ENCODE measurements at regions not wholly inside any gene's neighbourhood (a gene's known extent, or its start where the extent isn't known, plus 50 kb on each side); places are given as distances from the start of the nearest gene placed in this dataset.

DNA sequence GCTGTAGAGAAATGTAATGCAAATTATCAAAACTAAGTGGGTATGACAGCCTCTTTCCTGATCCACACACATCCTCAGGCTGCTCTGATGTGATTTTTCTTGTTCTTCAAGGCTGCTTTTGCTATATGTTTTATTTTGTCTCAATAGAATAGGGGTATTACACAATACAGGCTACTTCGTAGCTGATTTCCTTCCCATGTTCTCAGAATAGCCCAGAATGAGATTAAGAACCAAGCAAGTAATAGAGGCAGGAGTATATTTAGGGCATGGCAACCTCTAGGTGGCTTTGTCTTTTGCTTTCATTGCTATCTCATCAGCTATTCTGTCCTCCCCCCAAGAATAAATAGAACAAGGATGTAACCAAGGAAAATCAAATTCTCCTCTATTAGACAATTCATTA is 241.8 kb downstream of the ALDH8A1 start:
- no peak for DNase-seq (ENCODE audit: low read depth in 2 of 2)

DNA sequence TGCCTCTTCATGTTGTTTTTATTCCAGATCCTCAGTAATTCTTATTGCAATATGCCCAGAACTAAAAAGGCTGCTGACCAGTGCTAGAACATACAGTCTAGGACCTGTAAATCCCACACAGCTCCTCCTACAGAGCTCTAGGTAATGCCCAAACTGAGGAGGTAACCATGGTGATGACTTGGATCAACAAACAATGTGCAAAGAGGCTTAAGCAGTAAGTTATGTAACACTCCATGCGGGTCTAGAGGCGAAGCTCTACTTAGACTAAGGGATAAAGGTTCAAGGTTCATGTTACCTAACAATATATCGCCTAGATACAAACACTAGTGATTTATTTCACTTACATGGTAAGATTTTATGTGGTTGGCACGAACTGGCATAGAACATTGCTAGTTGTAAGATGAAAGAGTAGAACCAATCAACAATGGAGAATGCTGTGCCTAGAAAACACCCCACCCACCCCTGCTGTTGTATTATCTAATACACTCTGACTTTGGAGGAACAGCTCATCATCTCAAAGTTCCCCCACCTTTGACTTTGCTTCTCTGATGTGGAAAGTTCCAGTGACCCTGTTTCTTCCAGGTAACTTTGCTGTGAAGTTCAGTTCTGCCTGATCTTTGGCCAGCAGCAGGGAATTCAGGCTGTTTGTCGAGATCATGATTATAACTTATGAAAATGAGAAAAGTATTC is 242.4 kb downstream of the ALDH8A1 start:
- DNase-seq (ENCODE audit: low read depth in 2 of 2): no peak

DNA sequence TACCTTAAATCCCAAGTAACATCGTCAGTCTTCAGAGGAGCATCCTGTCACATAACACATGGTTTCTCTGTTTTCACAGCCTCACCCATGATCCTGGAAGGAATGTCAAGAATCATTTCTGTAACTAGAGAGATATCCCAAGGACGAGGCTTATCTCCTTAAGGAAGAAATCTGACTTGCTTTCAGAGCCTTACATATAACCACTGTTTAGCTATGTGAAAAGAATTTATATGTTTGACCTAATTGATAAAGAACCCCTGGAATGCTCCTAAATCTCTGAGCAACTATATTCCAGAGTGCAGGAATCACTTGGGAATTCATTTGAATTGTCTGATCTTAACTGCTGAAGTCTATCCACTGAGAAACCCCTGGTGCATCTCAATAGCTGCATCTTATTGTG is 243.1 kb downstream of the ALDH8A1 start:
- no peak for DNase-seq (ENCODE audit: low read depth in 2 of 2)

DNA sequence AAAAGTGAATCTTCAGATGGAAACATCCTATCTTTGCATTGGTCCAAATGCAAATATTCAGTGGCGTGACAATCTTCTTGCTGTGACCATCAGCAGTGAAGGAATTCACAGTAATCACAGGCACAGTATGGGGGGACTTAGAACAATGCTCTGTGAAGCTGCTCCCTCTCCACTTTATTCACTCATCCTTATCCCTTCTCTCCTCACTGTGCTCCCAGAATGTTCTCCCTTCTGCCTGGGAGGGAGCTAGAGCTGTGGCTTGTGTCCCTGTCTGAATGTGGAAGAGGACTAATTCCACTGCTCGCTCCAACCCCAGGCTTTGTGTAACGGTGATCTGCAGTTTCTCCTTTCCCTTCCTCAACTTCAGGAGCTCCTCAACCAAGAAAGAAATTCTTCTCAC is 243.7 kb downstream of the ALDH8A1 start:
- DNase-seq (ENCODE audit: low read depth in 2 of 2): no peak

DNA sequence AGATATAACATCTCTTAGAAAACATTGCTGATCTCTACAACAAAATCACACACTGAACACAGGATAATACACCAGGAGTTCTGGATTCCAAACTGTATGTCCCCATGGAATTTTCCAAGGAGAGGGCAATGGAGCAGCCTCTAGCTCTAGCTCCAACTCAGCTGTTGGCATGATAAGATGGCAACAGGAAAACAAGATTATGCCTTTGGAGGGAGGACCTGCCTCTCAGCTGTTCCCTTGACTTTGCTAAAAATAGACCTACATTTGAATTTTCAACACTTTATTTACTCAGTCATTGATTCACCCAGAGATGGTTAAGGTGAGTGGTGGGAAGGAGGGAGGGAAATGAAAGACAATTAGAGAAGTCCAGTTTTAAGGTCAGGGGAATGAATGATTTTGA is 246.7 kb downstream of the ALDH8A1 start:
- no peak for DNase-seq (ENCODE audit: low read depth in 2 of 2)

DNA sequence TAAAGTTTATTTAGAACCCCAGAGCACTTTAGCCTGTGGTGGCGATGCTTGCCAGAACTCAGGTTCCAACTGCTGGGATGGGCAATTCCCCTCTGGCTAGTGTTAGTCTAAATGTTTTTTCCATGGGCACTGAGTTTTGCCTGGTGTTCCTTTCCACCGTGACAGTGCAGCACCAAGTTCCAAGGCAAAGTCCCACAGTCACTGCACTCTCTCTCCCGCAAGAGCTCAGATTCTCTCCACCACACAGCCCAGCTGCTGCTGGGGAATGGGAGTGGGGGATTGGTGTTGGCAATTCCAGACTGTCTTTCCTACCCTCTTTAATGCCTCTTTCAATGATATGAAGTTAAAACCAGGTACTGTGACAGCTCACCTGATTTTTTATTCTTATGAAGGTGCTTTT is 247.6 kb downstream of the ALDH8A1 start:
- no peak for DNase-seq (ENCODE audit: low read depth in 2 of 2)

DNA sequence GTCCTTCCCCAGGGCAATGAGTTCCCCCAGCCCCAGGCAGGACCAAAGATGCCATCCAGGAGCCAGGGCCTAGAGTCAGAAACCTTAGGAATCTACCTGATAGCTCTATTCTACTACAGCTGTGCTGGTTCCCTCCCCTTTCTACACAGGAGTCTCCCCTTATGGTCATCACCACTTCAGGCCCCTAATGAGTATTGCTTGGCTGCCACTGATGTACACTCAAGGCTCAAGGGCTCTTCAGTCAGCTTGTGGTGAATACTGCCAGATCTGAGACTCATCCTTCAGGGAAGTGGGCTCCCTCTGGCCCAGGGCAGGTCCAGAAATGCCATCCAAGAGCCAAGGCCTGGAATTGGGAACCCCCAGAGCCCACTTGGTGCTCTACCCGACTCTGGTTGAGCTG is 248.6 kb downstream of the ALDH8A1 start:
- DNase-seq (ENCODE audit: low read depth in 2 of 2): no peak

DNA sequence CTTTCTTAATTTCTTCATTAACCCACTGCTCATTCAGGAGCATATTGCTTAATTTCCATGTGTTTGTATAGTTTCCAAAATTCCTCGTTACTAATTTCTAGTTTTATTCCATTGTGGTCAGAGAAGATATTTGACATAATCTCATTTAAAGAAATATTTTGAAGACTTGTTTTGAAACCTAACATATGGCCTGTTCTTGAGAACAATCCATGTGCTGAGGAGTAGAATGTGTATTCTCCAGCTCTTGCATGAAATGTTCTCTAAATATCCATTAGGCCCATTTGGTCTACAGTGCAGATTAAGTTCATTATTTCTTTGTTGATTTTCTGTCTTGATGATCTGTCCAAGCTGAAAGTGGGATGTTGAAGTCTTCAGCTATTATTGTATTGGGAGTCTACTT is 251.7 kb downstream of the ALDH8A1 start:
- no peak for DNase-seq (ENCODE audit: low read depth in 2 of 2)

DNA sequence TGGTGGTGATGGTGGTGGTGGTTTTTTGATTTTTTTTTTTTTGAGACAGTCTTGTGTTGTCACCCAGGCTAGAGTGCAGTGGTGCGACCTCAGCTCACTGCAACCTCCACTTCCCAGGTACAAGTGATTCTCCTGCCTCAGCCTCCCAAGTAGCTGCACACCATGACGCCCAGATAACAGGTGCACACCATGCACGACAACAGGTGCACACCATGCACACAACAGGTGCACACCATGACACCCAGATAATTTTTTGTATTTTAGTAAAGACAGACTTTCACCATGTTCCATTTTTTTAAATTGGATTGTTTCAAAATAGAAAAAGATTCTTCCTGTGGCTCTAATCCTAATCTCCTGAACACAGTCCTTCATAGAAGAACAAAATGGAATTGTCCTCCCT is 257.9 kb downstream of the ALDH8A1 start:
- DNase-seq (ENCODE audit: low read depth in 2 of 2): no peak

DNA sequence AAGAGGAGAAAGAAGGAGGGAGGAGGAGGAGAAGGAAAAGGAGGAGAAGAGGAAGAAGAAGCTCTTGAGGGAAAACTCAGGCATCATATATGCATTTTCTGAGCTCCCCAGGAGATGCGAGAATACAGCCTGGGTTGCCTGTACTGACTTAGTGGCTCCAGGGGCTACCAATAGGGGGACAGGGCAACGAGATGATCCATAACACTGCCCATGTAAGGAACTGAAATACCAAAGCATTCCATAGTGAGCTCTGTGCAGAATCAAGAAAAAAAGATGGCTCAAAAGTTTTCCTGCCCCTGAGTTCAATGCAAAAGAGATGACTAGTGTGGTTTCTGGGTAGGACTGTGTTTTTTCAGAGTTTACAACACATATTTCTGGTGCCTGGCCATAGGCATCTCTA is 258.7 kb downstream of the ALDH8A1 start:
- no peak for DNase-seq (ENCODE audit: low read depth in 2 of 2)

DNA sequence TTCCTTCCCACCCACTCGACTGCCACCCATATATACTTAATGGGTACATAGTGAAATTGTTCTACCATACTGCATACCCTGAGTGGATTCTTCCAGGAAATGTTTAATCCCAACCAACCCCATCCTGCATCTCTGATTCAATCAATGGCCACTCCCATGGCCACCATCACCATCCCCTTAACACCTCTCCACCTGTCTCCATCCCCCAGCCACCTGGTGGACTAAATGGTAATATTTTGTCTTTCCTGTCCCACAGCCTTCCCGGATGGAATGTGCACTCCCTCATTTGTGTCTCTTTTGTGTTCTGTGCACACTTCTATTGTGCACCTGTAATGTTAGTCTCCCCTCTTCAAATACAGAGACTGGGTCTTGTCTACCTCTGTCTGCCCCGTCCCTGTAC is 259.9 kb downstream of the ALDH8A1 start:
- no peak for DNase-seq (ENCODE audit: low read depth in 2 of 2)

DNA sequence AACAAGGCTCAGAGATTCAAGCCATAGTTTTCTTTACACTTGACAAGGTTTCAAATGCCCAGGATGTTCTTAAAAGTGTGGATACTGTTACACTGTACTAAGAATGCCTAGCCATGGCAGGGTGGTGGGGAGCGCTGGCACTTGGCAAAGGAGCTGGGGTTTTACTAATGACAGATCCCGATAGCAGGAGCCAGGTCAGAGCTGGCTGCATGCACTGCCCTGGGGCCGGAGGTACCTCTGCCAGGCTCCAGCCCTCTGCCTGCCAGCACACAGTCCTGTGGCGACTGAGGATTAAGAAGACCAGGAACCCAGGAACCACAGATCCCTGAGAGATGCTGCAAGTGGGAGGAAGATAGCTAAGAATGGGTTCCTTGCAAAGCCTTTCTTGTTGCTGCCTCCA is 260.3 kb downstream of the ALDH8A1 start:
- no peak for DNase-seq (ENCODE audit: low read depth in 2 of 2)

DNA sequence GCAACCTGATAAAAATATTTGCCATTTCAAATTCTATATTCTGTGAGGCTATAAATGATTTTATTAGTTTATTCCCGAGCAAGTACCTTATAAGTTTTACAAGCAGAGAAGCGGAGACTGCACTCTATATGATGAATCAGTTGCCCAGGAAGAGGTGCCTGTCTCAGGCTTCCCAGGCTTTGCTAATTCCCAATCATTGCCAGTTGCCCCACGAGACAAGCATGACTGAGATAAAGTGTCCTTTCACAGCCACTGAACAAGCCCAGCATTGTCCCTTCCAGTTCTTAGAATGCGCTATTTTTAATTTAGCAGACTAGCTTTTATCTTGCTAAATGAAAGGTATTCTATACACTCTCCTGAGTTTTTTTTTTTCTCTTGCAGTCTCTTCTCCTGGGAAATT is 260.7 kb downstream of the ALDH8A1 start:
- DNase-seq (ENCODE audit: low read depth in 2 of 2): no peak

DNA sequence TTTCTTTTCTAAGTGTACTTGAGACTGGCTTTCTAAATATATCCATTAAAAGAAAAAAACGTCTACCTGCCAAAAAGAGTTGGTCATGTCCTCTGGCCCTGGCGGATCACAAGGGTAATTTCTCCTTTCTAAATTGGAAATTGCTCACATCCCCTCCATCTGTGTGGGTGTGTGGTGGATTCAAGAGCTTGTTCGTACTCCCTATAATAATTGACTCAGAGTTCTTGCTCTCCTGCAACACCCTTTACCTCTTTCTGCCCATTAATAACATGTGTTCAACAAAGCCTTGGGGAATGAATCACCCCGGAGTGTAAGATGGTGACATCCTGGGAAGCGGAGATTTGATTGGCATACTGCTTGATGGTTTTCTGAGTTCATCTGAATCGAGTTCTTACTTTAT is 263.8 kb downstream of the ALDH8A1 start:
- no peak for DNase-seq (ENCODE audit: low read depth in 2 of 2)

DNA sequence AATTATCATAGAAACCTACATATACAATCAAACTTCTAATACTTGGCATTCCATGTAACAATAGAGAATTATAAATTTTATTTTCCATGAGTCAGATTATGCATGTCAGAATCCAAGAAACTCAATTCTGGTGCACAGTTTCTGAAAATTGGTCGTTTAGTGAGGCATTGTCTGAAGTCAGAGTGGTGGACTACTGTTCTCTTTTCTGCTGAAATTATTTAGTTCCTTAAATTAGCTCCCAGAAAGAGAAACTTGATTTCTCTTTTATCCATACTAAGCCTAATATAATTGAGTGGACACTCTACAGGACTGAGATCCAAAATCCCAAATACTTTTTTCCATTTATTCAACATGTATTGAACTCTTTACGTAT is 265.5 kb downstream of the ALDH8A1 start:
- no peak for DNase-seq (ENCODE audit: low read depth in 2 of 2)

DNA sequence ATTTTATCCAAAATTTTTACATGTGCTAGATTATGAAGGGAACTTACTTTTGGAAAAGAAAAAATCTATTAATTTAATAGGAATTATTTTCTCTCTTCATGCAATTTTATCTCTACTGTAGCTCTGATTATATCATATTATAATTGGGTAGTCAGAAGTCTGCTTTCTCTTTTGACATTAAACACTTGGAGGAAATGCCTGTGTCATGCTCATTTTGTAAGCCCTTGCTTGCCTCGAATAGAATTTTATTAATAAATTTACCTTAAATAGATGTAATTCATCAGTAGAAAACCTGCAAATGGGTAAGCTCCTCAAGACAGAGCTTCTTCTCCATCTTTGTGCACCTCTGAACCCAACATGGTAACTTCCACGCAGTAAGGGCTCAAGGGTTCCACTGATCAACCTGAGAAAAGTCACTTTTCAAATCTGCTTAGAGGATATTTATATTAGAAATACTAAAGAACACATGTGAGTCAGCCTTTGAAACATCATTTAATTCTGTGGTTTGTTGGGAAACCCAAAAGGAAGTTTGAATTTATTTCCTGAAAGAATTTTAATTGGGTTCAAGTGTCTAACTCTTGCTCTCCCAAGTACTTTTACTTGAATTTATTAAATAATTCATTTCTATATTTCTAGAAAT is 266.0 kb downstream of the ALDH8A1 start:
- no peak for DNase-seq (ENCODE audit: low read depth in 2 of 2)

DNA sequence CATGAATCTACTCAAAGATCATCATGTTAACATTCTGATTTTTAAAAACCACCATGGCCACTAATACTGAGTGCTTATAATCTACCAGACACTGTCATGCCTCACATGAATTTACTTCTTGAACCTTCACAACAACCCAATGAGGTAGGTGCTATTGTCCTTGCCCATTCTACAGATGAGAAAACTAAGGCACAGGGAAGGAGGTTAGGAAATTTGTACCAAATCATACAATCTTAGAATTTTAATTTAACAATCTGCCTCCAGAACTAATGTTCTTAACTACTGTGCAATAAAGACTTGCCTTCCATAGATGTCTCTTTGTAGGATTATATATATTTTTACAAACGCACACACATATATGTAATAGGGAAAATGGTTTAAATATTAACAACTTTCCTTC is 269.5 kb downstream of the ALDH8A1 start:
- DNase-seq (ENCODE audit: low read depth in 2 of 2): no peak

DNA sequence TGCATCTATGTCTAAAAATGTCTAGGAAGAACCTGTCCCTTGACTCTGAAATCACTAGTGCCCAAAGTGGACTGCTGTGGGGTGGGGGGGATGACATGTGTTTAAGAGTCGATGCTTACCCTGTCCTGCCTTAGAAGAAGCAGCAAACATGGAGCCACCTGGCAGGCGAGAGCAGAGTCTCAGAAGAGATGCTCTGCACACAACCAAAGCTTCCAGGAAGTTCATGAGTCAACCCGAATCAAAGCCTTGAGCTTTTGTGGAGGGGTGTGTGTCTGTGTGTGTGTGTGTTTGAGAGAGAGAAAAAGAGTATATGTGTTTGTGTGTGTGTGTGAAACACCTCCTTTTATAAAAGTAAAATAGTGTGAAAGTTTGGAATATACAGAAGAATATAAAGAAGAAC is 269.9 kb downstream of the ALDH8A1 start:
- DNase-seq (ENCODE audit: low read depth in 2 of 2): no peak

DNA sequence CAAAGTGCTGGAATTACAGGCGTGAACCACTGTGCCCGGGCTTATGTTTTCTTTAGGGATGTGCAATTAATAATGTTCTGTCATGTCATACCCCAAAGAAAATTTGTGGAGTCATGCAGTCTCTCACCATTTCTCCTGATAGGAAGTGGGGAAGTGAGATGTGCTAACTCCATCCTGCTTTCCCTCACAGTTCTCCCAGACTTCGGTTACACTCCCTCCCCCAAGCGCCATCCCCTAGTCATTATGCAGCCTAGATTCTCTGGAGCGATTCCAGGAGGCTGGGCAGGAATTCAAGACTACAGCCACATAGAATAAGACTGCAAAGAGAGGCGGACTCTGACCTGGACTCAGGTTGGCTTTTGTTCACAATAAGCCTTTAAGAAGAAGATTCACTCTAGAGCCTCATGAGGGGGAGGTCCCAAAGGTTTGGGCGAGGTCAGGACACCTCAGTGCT is 271.4 kb downstream of the ALDH8A1 start:
- no peak for DNase-seq (ENCODE audit: low read depth in 2 of 2)

DNA sequence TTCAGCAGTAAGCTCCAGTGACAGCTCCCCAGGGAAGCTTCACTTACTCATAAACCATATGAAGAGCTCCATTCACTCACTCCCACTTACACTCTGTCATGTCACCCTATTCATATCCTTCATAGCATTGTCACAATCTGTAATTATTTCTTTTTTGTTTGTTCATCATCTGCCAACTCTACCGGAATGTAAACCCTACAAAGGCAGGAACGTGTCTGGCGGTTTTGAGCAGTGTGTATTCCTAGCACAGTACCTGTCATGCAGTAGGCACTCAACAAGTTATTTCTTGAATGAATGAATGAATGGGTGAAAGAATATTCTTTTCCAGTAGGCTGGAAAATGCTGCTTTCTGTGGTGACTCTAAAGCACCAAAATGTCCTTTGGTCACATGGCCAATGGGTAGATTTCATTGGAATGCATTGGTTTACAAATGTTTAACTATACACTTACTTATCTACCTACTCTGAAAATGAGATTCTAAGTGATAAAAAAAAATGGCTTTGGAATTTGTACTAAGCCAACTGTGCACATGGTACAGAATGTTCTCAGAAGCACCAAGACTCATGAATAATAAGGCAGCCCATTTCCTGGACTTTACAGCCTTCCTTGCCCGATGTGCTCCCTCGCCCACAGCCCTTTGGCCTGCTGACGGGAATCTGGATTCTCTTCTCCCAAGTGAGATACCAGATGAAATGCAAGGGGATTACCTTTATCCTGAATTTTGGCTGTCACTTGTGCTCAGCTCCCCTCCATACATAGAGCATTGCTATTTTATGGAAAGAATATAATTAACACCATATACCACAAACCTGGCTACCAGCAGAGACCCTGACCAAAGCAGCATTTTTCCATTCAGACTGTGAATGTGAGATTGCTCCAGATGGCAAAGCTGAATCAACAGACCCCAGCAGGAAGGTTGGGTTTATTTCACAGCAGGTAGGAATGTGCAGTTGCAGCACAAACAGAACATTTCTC is 273.3 kb downstream of the ALDH8A1 start:
- DNase-seq (ENCODE audit: low read depth in 2 of 2): no peak

DNA sequence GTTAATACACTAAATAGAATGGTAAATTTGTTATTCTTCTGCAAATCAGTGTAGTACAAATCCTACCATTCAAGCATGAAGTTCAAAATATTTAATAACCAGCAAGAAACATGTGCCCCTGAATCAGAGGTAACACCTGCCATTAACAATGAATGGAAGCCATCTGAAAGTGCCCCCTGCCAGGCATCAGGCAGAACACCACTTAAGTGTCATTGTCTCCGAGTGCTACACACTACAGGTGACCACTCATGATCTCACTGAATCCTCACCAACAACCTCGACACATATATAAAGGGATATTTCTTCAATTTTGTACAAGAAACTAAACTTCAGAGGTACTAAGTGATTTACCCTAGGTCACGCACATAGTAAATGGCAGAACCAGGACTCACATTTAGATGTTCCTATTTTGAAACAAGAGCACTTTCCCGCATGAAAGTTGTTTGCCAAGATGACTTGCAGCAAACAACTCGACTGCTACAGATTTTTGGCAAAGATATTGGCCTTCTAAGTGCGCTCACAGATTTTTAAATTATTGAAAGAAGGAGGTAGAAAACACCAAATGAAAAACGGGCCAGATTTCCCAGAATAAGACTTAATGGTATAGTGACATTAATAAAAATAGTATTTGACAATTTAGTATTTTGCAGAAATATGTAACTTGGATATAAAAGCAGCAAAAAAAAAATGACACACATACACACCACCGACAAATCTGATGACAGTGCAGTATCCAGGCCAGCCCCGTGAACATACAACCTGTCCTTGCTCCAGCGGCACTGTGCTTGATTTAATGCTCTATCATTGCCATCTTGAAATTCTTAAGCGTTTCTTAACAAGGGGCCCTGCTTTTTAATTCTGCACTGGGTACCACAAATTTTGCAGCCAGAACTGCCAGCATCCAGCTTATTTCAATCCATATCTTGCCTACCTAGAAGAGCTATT is 274.5 kb downstream of the ALDH8A1 start:
- DNase-seq (ENCODE audit: low read depth in 2 of 2): no peak

DNA sequence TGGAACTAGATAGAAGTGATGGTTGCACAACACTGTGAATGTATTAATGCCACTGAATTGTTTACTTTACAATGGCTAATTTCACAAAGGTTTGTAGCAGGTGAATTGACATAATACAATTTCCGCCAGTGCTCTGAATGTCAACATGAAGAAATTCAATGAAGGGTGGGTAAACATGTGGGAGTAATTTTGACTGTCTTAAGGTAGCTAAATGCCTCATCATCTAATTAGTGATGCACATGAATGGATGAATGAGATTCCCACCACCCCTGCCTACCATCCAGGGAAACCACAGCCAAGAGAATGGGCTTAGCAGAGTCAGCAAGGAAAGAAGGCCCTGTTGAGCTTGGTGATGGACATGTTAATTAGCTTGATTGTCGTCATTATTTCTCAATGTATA is 275.3 kb downstream of the ALDH8A1 start:
- no peak for DNase-seq (ENCODE audit: low read depth in 2 of 2)

Measured in activated CD4-positive, alpha-beta T cell treated with anti-CD3 and anti-CD28 coated beads for 24 hours (primary cell).